HEK293T (cell line): ENCODE measurements at regions not wholly inside any gene's neighbourhood (a gene's known extent, or its start where the extent isn't known, plus 50 kb on each side); places are given as distances from the start of the nearest gene placed in this dataset.

ENCODE experiments used
- BHLHE40 ChIP-seq: fragments of 450-650 bp; IDR thresholded peaks from 2 replicates; pipeline ENCODE4 v1.6.1; 2016; ENCODE audit warnings: mild to moderate bottlenecking, moderate library complexity, borderline replicate concordance
- FOXM1 ChIP-seq: fragments of 450-650 bp; IDR thresholded peaks from 2 replicates; pipeline ENCODE4 v1.6.1; 2017; ENCODE audit warnings: mild to moderate bottlenecking, borderline replicate concordance
- LEF1 ChIP-seq: fragments of 450-650 bp; IDR thresholded peaks from 2 replicates; pipeline ENCODE4 v1.6.1; 2017; ENCODE audit warnings: mild to moderate bottlenecking, borderline replicate concordance
- TARDBP ChIP-seq: fragments of 450-650 bp; IDR thresholded peaks from 2 replicates; pipeline ENCODE4 v1.6.1; 2016
- ZNF384 ChIP-seq: fragments of 450-650 bp; IDR thresholded peaks from 2 replicates; pipeline ENCODE4 v1.6.1; 2016

- TF ChIP-seq TARDBP (no peak), BHLHE40 (no peak), LEF1 (no peak), FOXM1 (no peak), ZNF384 (no peak)
These were observed 118.9 kb downstream of the GATA3 start for GRCh38 chr10:8173243-8173865.
